ENCODE measurements at regions not wholly inside any gene's neighbourhood (a gene's known extent, or its start where the extent isn't known, plus 50 kb on each side); places are given as distances from the start of the nearest gene placed in this dataset.
A peak's percentile ranks its signal among the peaks of the same experiment; 100 is the strongest.
"Not testable (repeated sequence)": the region's sequence is repeated elsewhere in the genome, so short reads cannot be mapped to it uniquely, and the experiment has no call there.

GRCh38 chr9:79037338-79037737 is 534.4 kb upstream of the TLE4 start:
- DNase-seq = no peak

GRCh38 chr9:79040671-79041070 is 531.1 kb upstream of the TLE4 start:
- no peak for DNase-seq

GRCh38 chr9:79041266-79041665 is 530.5 kb upstream of the TLE4 start:
- no peak for DNase-seq

GRCh38 chr9:79043916-79044315 is 527.8 kb upstream of the TLE4 start:
- no peak for DNase-seq

GRCh38 chr9:79046401-79046800 is 525.4 kb upstream of the TLE4 start:
- DNase-seq = no peak

- no peak for DNase-seq
Observed at GRCh38 chr9:79049371-79049770, 522.4 kb upstream of the TLE4 start.

GRCh38 chr9:79053598-79053997 is 518.2 kb upstream of the TLE4 start:
- DNase-seq = peak; percentile 14

- no peak for DNase-seq
Observed at GRCh38 chr9:79054500-79054899, 517.3 kb upstream of the TLE4 start.

GRCh38 chr9:79056041-79056440 is 515.7 kb upstream of the TLE4 start:
- no peak for DNase-seq

GRCh38 chr9:79057576-79057975 is 514.2 kb upstream of the TLE4 start:
- no peak for DNase-seq

GRCh38 chr9:79060766-79061165 is 511.0 kb upstream of the TLE4 start:
- DNase-seq = no peak

GRCh38 chr9:79061752-79062616 is 509.8 kb upstream of the TLE4 start:
- DNase-seq = no peak

- DNase-seq = no peak
Observed at GRCh38 chr9:79073201-79073600, 498.6 kb upstream of the TLE4 start.

- DNase-seq = no peak
Observed at GRCh38 chr9:79080536-79080935, 491.2 kb upstream of the TLE4 start.

GRCh38 chr9:79083621-79084020 is 488.1 kb upstream of the TLE4 start:
- DNase-seq = no peak

GRCh38 chr9:79087133-79087532 is 484.6 kb upstream of the TLE4 start:
- no peak for DNase-seq

- no peak for DNase-seq
Observed at GRCh38 chr9:79089054-79089560, 482.7 kb upstream of the TLE4 start.

- not testable (repeated sequence) for DNase-seq
Observed at GRCh38 chr9:79089851-79090250, 481.9 kb upstream of the TLE4 start.

- not testable (repeated sequence) for DNase-seq
Observed at GRCh38 chr9:79103257-79103656, 468.5 kb upstream of the TLE4 start.

GRCh38 chr9:79104216-79104615 is 467.5 kb upstream of the TLE4 start:
- DNase-seq = no peak

- no peak for DNase-seq
Observed at GRCh38 chr9:79104951-79105350, 466.8 kb upstream of the TLE4 start.

- DNase-seq = no peak
Observed at GRCh38 chr9:79107911-79108676, 463.7 kb upstream of the TLE4 start.

GRCh38 chr9:79111653-79112052 is 460.1 kb upstream of the TLE4 start:
- peak; percentile 27 for DNase-seq

- no peak for DNase-seq
Observed at GRCh38 chr9:79115176-79115575, 456.6 kb upstream of the TLE4 start.
